ENCODE measurements at regions not wholly inside any gene's neighbourhood (a gene's known extent, or its start where the extent isn't known, plus 50 kb on each side); places are given as distances from the start of the nearest gene placed in this dataset.

- peak; percentile 75 to 96 (median 87) for TF ChIP-seq CTCF (IDR thresholded peaks at IDR 0.05)
- no peak for TF ChIP-seq POLR2A (IDR thresholded peaks at IDR 0.05)
- TF ChIP-seq EP300 (IDR thresholded peaks at IDR 0.05): no peak
These were observed 185.9 kb downstream of the MTX2 start for GRCh38 chr2:176454893-176455815.
